Mesothelial cell of epicardium (in vitro differentiated cells): ENCODE measurements at regions not wholly inside any gene's neighbourhood (a gene's known extent, or its start where the extent isn't known, plus 50 kb on each side); places are given as distances from the start of the nearest gene placed in this dataset.

Experiments used
- DNase-seq, 2 experiments: peaks; one replicate each; pipeline ENCODE4 v3.0.0; 2021; ENCODE audit warnings: low spot score in 2 of 2; ENCODE audit not compliant: unreplicated experiment in 2 of 2
- H3K27ac Mint-ChIP-seq: 2 replicates; pipeline ENCODE4 v1.8.0; 2021; ENCODE audit warnings: mixed read lengths
- H3K27me3 Mint-ChIP-seq: 2 replicates; pipeline ENCODE4 v1.8.0; 2021; ENCODE audit warnings: low read depth, mixed read lengths
- H3K36me3 Mint-ChIP-seq: 2 replicates; pipeline ENCODE4 v1.8.0; 2021; ENCODE audit warnings: mixed read lengths
- H3K4me1 Mint-ChIP-seq: 2 replicates; pipeline ENCODE4 v1.8.0; 2021; ENCODE audit warnings: mixed read lengths
- H3K4me3 Mint-ChIP-seq: 2 replicates; pipeline ENCODE4 v1.8.0; 2021; ENCODE audit warnings: mild to moderate bottlenecking, moderate library complexity, mixed read lengths
- H3K9me3 Mint-ChIP-seq: 2 replicates; pipeline ENCODE4 v1.8.0; 2021; ENCODE audit warnings: mixed read lengths
- CTCF ChIP-seq: fragments of 200-600 bp; sonication (generic); IDR thresholded peaks from one replicate; pipeline ENCODE4 v1.5.0; 2021; ENCODE audit warnings: antibody characterized with exemption; ENCODE audit not compliant: unreplicated experiment

GRCh38 chr11:19642185-19643158, 70.2 kb upstream of the NAV2 start:
- peaks cover 5% of the 10 kb centered on the region for H3K4me1 Mint-ChIP-seq
- H3K9me3 Mint-ChIP-seq = peaks cover 5% of the 10 kb centered on the region
- H3K36me3 Mint-ChIP-seq = no peaks in the 10 kb centered on the region
- no peak for TF ChIP-seq CTCF
- H3K27ac Mint-ChIP-seq = no peak overlapping the region
- H3K27me3 Mint-ChIP-seq = no peaks in the 10 kb centered on the region
- no peak overlapping the region for H3K4me3 Mint-ChIP-seq
- no peak for DNase-seq

GRCh38 chr11:19639603-19640105, 73.0 kb upstream of the NAV2 start:
- DNase-seq = no peak
- no peaks in the 10 kb centered on the region for H3K27me3 Mint-ChIP-seq
- TF ChIP-seq CTCF = no peak
- H3K36me3 Mint-ChIP-seq = no peaks in the 10 kb centered on the region
- peaks cover 18% of the 10 kb centered on the region for H3K9me3 Mint-ChIP-seq
- no peak overlapping the region for H3K4me3 Mint-ChIP-seq
- H3K27ac Mint-ChIP-seq = no peak overlapping the region
- peaks cover 5% of the 10 kb centered on the region for H3K4me1 Mint-ChIP-seq

- H3K27ac Mint-ChIP-seq = no peak overlapping the region
- peaks cover 18% of the 10 kb centered on the region for H3K9me3 Mint-ChIP-seq
- no peak for DNase-seq
- H3K4me3 Mint-ChIP-seq = no peak overlapping the region
- no peak for TF ChIP-seq CTCF
- H3K36me3 Mint-ChIP-seq = no peaks in the 10 kb centered on the region
- H3K27me3 Mint-ChIP-seq = no peaks in the 10 kb centered on the region
- H3K4me1 Mint-ChIP-seq = peaks cover 10% of the 10 kb centered on the region
Observed at GRCh38 chr11:19635332-19635731, 77.3 kb upstream of the NAV2 start.

GRCh38 chr11:19633276-19633675, 79.4 kb upstream of the NAV2 start:
- Mint-ChIP-seq H3K9me3 (peaks cover 18% of the 10 kb centered on the region), H3K27me3 (no peaks in the 10 kb centered on the region), H3K36me3 (no peaks in the 10 kb centered on the region), H3K27ac (no peak overlapping the region), H3K4me3 (no peak overlapping the region), H3K4me1 (peaks cover 10% of the 10 kb centered on the region)
- TF ChIP-seq CTCF = no peak
- DNase-seq = no peak

- Mint-ChIP-seq H3K4me3 (no peak overlapping the region), H3K9me3 (peaks cover 18% of the 10 kb centered on the region), H3K27ac (no peak overlapping the region), H3K27me3 (no peaks in the 10 kb centered on the region), H3K36me3 (no peaks in the 10 kb centered on the region), H3K4me1 (peaks cover 10% of the 10 kb centered on the region)
- no peak for TF ChIP-seq CTCF
- no peak for DNase-seq
Observed at GRCh38 chr11:19632499-19632834, 80.2 kb upstream of the NAV2 start.
